ENCODE measurements at regions not wholly inside any gene's neighbourhood (a gene's known extent, or its start where the extent isn't known, plus 50 kb on each side); places are given as distances from the start of the nearest gene placed in this dataset.

- no peak for TF ChIP-seq CTCF (conservative IDR thresholded peaks at IDR 0.05 in 1 of 2, IDR thresholded peaks at IDR 0.05 in 1 of 2; ENCODE audit: low read depth in 1 of 2, low read length in 2 of 2)
- no peak for TF ChIP-seq EZH2 (IDR thresholded peaks at IDR 0.05; ENCODE audit: low read length, missing control alignments)
These were observed 585.0 kb upstream of the LRATD1 start for GRCh38 chr2:14047491-14047890.
